GM20000 (cell line): ENCODE measurements at regions not wholly inside any gene's neighbourhood (a gene's known extent, or its start where the extent isn't known, plus 50 kb on each side); places are given as distances from the start of the nearest gene placed in this dataset.

Source experiments
- DNase-seq: peaks from one replicate; pipeline ENCODE4 v3.0.0; 2012; ENCODE audit warnings: low spot score
- CTCF ChIP-seq: IDR thresholded peaks from 2 replicates; pipeline ENCODE4 v1.5.1; 2012; ENCODE audit warnings: mild to moderate bottlenecking, control low read depth; ENCODE audit errors: extremely low read depth, missing control alignments

GRCh38 chr5:101112645-101113044 is 209.6 kb upstream of the ST8SIA4 start:
- TF ChIP-seq CTCF: no peak
- DNase-seq: no peak

- DNase-seq: no peak
- no peak for TF ChIP-seq CTCF
These were observed 200.8 kb upstream of the ST8SIA4 start for GRCh38 chr5:101103874-101104273.

- TF ChIP-seq CTCF: no peak
- no peak for DNase-seq
These were observed 199.4 kb upstream of the ST8SIA4 start for GRCh38 chr5:101102506-101102905.

- DNase-seq: no peak
- TF ChIP-seq CTCF: no peak
These were observed 188.8 kb upstream of the ST8SIA4 start for GRCh38 chr5:101091902-101092301.

- DNase-seq: no peak
- TF ChIP-seq CTCF: no peak
These were observed 181.3 kb upstream of the ST8SIA4 start for GRCh38 chr5:101084353-101084752.

- TF ChIP-seq CTCF: no peak
These were observed 177.6 kb upstream of the ST8SIA4 start for GRCh38 chr5:101080462-101081240.

GRCh38 chr5:101068298-101068697 is 165.2 kb upstream of the ST8SIA4 start:
- no peak for DNase-seq
- no peak for TF ChIP-seq CTCF

More at GRCh38 chr5:101080462-101081240, 177.6 kb upstream of the ST8SIA4 start:
- no peak for DNase-seq
